GM19397 (cell line): ENCODE measurements at regions not wholly inside any gene's neighbourhood (a gene's known extent, or its start where the extent isn't known, plus 50 kb on each side); places are given as distances from the start of the nearest gene placed in this dataset.

Experiments
- ATAC-seq: cut with Tn5 transposase; IDR thresholded peaks from one replicate; pipeline ENCODE4 v1.9.1; 2021; ENCODE audit warnings: mild to moderate bottlenecking, moderate library complexity; ENCODE audit not compliant: unreplicated experiment

DNA sequence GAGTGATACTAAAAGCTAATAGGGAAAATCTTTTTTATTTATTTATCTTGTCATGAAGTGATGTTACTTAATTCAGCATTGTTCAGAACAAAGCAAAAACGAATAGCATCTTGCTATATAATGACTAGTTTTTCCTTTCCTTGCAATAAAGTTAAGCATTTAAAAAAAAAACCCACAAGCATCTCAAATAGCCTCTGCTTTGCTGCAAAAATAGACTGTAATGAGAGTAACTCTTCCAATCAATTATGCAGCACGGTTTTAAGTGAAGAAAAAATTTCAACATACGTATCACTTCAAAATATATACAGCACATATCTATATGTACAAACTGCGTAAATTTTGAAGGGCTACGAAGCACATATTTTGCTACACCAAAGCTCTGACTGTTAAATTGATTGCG lies 153.3 kb upstream of the VRK2 start:
- no peak for ATAC-seq

DNA sequence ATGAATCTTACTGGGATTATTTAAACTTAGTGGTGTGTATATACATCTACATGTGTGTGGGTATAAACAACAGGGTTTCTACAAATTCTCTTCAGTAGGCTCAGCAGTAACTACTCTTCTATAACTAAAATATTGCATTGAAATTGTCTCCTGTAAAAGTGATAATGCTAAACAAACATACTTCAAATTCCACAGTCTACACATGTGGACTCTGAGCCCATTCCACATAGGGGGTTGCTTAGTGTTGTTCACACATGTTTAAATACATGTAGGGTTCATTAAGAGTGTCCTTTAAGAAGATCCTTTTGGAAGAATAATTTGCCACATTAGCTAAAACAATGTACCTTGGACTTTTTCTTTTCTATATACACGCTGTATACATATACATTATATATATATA lies 152.8 kb upstream of the VRK2 start:
- no peak for ATAC-seq

DNA sequence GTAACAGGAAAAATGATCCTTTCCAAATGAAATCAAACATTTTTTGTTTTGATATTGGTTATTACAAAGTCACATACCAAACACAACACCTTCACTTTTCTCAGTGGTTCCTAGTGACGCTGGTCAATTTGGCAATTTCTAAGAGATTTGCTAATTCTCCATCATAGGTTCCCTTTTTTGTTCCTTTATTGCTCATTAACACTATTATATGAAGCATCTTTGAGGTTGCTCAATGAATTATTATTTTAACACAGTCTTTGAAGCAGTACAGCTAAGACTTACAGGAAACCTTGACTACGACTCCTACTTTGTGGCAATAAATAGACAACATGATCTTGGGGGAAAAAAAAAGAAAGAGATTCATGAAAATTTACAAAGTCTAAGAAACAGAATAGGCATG lies 152.2 kb upstream of the VRK2 start:
- no peak for ATAC-seq

DNA sequence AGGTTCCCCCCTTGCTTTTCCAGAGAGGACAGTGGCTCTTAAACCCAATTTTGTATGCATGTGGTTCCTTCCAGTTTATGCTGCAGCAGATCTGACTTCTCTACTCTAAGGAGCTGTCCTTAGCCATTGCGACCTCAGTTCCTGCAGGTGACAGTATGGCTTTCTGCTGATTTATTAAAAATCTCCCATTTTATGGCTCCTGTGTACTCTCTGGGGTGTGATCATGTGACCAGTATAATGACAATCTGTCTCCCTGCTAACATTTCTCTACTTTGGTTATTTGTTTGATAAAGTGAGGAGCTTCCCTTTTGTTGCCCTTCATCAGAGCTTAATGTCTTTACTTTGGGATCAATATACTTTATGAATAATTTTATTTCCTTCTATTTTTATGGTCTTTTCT lies 148.7 kb upstream of the VRK2 start:
- no peak for ATAC-seq

DNA sequence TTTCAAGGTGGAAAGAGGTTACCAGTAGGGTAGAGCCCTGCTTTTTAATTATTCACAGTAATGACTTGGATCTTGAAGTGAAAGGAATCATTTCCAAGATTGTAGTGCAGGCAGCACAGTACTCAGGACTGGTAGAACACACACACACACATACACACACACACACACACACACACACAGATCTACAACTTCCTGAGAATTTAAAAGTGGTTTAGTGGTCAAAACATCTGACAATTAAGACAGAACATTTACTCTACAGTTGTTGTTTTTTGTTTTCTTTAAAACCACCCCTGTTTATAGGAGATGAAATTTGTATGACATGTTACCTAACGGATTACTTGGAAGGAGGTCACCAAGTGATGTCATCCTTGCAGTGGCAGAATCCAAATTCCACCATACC lies 146.7 kb upstream of the VRK2 start:
- no peak for ATAC-seq

DNA sequence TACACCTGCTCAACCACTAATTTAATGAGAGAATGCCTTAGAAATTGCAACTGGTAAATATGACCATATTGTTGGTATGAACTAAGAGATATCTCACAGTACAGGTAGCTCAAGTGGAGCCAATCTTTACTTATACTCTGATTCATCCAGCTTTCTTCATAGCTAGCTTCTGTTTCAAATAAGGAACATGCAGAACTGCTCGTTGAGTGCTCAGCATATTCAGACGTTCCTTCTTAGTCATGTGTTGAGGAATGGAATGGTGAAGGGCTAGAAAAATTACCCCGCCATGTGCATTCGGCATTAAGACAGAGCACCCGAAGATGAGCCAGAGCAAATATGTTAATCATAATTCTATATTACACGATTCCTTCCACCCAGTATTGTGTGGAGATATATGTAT lies 144.0 kb upstream of the VRK2 start:
- ATAC-seq = no peak

DNA sequence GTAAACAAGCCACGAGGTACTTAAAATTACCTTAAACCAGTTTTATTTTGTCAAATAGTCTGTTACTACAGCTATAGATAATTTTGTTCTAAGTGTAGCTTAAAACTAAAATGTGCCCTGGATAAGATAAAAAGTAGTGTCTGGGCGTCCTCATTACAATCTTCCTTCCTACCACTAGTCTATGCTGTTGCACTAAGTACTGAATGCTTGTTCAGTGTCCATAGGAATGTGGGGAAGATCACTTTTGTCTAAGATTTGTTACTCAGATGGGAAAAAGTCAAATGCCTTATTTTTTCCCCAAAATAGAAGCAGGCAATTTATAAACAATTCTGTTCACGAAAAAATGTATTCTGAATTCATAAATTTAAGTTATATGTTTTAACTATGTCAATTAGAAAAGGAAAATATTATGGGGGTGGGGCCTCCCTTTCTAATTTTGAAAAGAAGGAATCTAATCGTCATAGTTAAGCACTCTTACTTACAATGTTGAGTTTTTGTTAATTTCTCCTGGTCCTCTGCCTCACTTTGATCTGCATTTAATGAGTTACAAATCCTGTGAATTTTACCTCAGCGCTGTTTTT lies 140.4 kb upstream of the VRK2 start:
- ATAC-seq = peak; percentile 59

DNA sequence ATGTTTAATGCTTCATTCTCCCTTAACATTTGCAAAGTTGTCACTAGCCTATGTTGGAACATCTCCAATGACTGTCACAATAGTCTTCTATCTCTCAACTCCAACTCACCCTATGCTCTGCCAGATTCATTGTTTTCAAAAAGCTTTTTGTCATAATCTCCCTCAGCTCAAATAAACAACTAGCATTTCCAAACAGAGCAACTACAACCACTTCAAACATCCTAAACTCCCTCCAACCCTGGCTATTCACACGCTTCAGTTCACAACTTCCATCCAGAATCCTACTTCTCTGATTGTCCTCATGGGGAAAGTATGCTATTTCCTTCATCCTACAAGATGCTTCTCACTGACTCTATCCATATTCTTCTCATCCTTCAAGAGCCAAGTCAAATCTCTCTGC lies 139.2 kb upstream of the VRK2 start:
- no peak for ATAC-seq

DNA sequence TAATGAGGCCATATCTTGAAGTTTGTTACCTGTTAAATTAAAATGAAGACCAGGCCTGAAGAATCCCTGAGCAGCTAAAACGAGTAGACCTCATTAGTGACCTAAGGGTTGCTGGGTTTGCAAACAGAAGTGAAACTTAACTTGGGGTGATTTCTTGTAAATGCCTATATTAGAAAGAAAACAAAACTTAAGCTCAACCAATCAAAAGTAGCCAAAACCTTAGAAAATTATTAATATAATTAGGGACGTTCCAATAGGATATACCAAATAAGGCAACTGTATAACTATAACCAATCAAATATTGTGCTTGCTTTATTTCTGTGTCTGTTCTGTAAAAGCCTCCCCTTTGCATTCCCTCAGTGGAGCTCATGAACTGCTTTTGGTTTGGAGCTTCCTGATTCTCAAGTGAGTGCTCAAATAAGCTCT lies 137.9 kb upstream of the VRK2 start:
- peak; percentile 83 for ATAC-seq

DNA sequence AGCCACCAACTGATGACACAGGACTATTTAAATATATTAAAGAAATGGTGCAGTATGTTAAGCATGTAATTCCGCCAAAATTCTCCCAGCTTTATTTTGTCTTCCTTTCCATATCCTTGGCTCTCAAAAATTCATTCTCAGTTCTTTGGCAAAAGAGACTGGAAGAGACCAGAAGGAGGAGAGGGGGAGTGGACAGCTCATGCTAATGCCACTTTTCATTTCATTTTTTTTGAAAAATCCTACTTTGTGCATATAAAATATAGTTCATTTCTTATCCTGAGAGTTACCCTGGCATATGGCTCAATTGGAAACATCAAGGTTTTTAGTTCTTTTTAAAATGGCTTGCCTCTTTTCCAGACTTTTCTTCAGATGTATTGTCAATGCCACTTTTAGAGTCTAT lies 128.5 kb upstream of the VRK2 start:
- ATAC-seq = no peak

DNA sequence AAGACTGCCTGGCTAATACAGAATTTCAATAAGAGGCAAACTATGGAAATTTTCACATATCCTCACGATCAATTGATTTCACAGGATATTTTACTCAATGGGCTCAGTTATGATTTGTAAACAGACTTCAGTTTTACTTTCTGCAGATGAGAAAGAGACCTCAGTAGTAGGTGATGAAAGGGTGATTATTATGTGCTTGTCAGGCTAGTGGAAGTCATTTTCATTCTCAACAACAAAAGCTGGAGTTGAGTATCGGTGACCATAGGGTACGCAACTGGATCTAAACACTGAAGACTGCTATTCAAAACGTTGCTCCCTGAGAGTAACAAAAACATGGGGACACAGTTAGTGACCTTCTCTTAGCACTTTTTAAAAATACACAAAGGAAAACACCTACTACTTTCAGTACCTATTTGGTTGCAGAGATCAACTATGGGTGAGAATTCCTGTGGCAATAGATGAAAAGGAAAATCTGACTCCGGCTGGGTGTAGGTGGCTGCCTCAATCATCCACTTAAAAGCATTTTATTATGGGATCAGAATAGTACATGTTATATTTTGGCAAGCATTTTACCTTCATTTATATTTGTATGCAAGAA lies 126.2 kb upstream of the VRK2 start:
- no peak for ATAC-seq

DNA sequence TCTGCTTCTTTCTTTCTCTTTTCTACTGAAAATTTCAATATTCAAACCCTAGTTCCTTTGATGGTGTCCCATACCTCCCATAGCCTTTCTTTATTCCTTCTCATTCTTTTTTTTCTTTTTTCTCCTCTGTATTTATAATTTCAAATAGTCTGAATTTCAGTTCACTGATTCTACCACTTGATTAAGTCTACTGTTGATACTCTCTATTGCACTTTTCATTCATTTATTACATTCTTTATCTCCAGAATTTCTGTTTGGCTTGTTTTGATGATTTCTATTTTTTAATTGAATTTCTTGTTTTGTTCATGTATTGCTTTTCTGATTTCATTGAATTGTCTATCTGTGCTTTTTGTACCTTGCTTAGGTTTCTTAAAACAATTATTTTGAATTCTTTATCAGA lies 111.9 kb upstream of the VRK2 start:
- ATAC-seq = no peak

DNA sequence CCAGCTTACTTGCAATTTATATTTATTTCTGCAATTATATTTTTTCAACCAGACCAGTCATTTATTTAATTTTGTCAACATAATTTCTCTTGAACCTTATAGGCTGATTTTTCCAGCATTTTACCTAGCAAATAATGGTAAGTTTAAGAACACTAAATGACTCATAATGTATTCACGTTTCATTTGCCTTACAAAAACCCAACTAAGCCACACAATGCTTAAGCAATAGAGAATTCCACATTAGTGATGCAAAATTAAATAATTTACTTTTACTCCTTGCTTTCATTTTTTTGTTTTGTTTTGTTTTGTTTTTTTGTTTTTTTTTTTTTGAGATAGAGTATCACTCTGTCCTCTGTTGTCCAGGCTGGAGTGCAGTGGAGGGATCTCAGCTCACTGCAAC lies 110.4 kb upstream of the VRK2 start:
- ATAC-seq = no peak

DNA sequence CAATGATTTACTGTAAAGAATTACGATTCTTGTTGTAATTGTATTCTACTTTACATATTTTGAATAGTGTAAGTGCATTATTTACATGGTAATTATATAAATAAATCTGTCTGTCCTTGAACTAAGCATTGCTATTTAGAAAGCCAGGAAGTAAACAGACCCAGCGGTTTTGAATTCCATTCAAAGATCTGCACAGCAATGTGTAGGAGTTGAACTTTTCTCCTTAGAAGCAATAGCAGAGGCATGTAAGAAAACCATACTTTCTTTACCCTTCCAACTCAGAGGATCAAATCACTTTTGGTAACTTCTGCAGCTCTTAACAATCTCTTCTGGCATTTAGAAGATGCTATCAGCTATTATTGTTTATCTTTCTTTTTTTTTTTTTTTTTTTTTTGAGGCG lies 109.2 kb upstream of the VRK2 start:
- ATAC-seq = no peak

DNA sequence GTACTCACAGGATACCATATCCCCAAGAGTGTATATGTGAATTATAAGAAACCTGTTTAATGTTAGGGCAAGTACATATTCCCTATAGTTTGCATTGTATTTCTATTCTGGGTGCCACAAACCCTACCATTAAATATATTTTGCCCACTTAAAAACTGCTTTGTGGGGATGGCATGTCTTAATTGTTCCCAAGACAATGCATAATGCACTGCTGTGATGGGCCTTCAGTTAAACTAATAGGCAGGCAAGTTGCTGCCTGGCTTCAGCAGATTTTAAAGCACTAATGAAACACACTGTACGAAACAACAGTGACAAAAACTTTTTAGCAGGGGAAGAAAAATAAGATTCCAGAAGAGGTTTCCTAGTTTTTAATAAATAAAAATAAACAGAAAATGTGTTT lies 104.8 kb upstream of the VRK2 start:
- ATAC-seq = no peak

DNA sequence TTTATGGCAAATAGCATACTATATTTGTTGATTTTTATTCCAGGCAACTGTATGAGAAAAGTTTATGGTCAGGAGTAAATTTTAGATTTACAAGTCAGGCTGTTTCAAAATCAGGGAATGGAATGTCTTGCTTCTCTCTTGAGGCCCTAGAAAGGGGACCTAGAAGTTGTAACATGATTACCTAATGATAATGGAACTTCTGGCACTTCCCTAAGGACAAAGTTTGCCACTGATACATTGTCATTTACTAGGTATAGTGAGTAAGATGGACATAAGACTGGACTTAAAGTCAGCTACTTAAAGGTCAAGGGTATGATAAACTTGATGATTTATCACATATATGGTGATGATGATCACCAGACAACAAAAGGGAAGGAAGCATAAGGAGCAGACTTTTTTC lies 103.3 kb upstream of the VRK2 start:
- no peak for ATAC-seq

DNA sequence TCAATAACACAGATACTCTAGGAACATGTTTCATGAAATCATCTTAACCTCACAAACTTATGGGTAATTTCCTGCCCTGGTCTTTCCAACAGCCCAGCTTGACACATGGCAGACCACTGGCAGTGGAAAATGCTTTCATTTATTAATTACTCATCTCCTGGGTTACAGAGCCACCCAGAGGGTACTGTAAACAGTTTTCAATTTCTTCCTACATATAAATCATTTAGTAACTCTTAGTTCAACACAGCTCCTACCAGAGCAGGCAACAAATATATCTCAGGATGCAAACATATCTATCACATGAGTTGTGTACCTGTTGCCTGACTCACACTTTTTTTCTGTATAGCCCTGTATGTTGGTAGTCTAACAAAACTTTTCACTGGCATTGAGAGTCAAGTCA lies 99.2 kb upstream of the VRK2 start:
- ATAC-seq = no peak

DNA sequence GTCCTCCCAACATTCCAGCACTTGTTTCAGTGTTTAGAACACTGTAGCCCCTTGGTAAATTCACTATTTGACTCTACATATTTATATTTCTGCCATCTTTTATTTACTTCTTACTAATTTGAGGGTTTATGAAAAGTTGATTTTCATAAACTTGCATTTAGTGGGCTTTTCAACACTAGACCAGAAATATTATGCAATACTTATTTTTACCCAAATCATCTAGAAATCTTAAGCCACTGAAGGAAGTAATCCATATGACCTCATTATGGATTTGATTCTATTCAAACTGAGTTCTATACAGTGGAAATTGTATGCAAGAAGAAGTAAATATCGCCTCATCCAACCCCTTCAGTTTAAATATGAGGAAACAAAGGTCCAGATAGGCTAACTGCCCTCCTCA lies 92.6 kb upstream of the VRK2 start:
- no peak for ATAC-seq

DNA sequence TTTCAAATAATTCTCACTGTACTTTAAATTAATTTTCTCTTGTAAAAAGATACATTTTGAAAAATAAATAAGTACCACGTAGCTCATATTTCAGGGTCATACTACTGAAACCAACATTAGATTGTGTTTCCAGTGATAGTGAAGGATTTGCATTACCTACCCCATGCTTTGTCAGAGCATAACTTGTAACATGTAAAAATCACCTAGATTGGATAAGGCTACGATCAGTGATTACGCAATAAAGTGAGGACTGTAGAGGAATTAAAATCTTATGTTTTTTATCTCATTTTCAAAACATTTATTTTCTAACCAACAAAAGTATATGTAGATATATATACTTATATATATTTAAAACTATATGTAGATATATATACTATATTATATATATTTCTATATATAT lies 89.4 kb upstream of the VRK2 start:
- no peak for ATAC-seq

DNA sequence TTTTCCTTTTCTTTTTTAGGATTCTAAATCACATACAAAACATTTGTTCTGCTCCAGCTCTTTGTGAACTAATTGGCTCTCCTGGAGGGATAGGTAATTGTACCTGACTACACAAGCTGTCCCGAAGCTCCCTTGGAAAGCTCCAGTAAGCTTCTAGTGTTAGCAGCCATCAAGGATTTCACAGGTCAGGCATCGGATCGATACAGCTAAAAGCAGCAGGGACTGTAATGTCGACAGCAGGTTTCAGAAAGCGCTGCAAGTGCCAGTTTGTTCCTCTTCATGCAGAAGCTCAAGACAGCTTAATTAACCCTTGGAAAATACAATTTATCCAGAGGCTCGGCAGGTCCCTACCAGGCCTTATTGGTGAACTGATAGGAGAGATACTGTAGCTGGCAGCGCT lies 87.2 kb upstream of the VRK2 start:
- ATAC-seq = no peak

DNA sequence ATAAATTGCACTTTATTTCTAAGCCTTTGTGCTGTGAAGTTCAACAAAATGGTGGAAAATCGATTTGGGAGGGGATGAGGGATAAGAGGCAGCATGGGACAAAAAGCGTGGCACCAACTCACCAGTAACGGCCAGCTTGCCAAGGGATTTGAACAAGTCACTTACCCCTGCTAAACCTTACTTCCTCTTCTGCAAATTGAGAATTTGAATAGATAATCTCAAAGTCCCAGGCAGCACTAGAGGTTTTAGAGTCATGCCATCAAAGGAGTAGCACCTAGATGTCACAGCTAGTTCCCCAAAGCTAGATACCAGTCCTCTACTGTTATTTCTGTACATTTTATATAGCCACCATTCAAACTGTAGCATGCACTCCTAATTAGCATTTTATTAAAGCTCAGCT lies 83.7 kb upstream of the VRK2 start:
- no peak for ATAC-seq

DNA sequence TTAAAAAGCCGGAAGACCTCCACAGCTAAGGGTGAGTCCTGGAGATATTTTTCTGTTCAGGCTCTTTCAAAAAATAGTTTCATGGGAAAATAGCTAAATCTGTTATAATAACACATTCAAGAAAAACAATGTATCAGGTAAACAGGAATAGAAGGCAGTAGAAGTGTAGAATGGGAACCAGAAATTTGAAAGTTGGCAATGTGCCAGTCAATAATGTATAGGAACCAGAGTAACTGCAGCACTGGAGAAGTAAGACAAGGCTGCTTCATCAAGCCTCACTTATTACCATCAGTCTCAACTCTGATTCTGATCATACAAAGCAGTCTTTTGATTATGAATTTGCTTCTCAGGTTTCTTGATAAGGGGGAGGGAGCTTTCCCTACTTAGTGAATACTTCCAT lies 81.4 kb upstream of the VRK2 start:
- ATAC-seq = no peak

DNA sequence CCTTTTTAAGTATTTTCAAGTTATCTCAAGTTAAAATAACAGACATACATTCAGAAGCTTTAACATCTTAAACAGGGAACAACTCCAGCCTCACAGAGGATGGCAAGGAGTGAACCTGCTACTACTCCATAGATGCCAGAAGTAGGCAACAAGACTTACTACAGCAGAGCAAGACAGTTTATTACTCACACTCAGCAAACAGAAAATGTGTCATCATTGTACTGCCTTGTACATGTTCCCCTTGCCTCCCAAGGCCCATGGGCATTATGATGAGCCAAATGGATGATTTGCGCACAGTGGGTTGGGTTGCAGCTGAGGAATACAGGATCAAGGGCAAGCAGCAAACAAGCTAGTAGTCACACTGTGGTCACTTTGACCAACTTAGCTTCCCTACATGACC lies 80.6 kb upstream of the VRK2 start:
- ATAC-seq = no peak
